ENCODE measurements at regions not wholly inside any gene's neighbourhood (a gene's known extent, or its start where the extent isn't known, plus 50 kb on each side); places are given as distances from the start of the nearest gene placed in this dataset.

GRCh38 chr12:93127107-93127560 is 198.0 kb upstream of the EEA1 start:
- ATAC-seq (replicated peaks; ENCODE audit: extremely low read depth, poor library complexity, severe bottlenecking) (no peak), DNase-seq (ENCODE audit: low spot score in 2 of 2) (no peak)
- H3K36me3 Mint-ChIP-seq (ENCODE audit: insufficient read depth), result no peaks in the 10 kb centered on the region
- no peaks in the 10 kb centered on the region for H3K4me1 Mint-ChIP-seq
- H3K4me3 Mint-ChIP-seq, result no peak overlapping the region
- no peaks in the 10 kb centered on the region for H3K9me3 Mint-ChIP-seq
- no peaks in the 10 kb centered on the region for H3K27me3 Mint-ChIP-seq
- no peak overlapping the region for H3K27ac Mint-ChIP-seq (ENCODE audit: low read depth)

DNA sequence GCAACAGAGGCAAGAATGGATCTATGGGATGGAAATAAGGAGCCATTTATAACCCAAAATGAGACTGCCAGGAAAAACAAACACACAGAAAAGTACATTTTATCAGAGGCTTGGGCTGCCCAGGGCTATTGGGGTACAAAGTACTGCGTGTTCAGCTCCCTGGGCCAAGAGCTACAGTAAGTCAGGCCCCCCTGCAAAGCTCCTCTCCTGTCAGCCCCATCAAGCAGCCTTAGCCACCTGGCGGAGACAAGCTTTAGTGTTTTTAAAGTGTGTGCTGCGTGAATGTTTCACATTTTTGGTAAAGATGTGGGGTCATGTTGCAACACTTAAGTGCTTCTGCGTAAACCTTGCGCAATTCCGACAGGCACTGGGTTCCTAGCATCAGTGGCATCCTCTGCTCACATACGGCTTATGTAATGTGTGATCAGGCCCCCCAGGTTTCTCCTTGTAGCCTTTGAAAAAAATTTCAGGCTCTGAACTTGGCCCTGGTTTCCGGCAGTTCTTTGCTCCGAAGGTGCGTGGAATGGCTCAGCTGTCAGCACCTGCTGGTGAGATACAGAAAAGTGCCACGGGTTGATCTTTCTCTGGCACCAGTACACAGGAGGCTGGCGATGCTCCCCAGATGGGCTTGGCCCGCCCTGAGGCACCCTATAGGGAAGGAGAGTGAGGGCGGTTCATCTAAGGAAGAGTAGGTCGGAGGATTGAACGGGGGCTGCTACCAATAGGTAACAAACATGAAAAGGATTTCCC is 198.7 kb upstream of the EEA1 start:
- H3K4me3 Mint-ChIP-seq, result no peak overlapping the region
- ATAC-seq (replicated peaks; ENCODE audit: extremely low read depth, poor library complexity, severe bottlenecking) (no peak), DNase-seq (ENCODE audit: low spot score in 2 of 2) (no peak)
- no peaks in the 10 kb centered on the region for H3K36me3 Mint-ChIP-seq (ENCODE audit: insufficient read depth)
- no peak overlapping the region for H3K27ac Mint-ChIP-seq (ENCODE audit: low read depth)
- no peaks in the 10 kb centered on the region for H3K4me1 Mint-ChIP-seq
- H3K9me3 Mint-ChIP-seq, result no peaks in the 10 kb centered on the region
- H3K27me3 Mint-ChIP-seq, result no peaks in the 10 kb centered on the region

- H3K27ac Mint-ChIP-seq (ENCODE audit: low read depth), result no peak overlapping the region
- no peaks in the 10 kb centered on the region for H3K27me3 Mint-ChIP-seq
- H3K9me3 Mint-ChIP-seq, result no peaks in the 10 kb centered on the region
- H3K4me1 Mint-ChIP-seq, result no peaks in the 10 kb centered on the region
- ATAC-seq (replicated peaks; ENCODE audit: extremely low read depth, poor library complexity, severe bottlenecking) (no peak), DNase-seq (ENCODE audit: low spot score in 2 of 2) (no peak)
- no peak overlapping the region for H3K4me3 Mint-ChIP-seq
- H3K36me3 Mint-ChIP-seq (ENCODE audit: insufficient read depth), result no peaks in the 10 kb centered on the region
These were observed 199.2 kb upstream of the EEA1 start for GRCh38 chr12:93128332-93128707.

GRCh38 chr12:93130366-93131054 is 201.4 kb upstream of the EEA1 start:
- Mint-ChIP-seq H3K4me3 (no peak overlapping the region), H3K4me1 (peaks cover 6% of the 10 kb centered on the region), H3K27ac (ENCODE audit: low read depth) (no peak overlapping the region), H3K36me3 (ENCODE audit: insufficient read depth) (no peaks in the 10 kb centered on the region), H3K9me3 (no peaks in the 10 kb centered on the region), H3K27me3 (no peaks in the 10 kb centered on the region)
- no peak for ATAC-seq (replicated peaks; ENCODE audit: extremely low read depth, poor library complexity, severe bottlenecking)
- DNase-seq (ENCODE audit: low spot score in 2 of 2), result no peak

DNA sequence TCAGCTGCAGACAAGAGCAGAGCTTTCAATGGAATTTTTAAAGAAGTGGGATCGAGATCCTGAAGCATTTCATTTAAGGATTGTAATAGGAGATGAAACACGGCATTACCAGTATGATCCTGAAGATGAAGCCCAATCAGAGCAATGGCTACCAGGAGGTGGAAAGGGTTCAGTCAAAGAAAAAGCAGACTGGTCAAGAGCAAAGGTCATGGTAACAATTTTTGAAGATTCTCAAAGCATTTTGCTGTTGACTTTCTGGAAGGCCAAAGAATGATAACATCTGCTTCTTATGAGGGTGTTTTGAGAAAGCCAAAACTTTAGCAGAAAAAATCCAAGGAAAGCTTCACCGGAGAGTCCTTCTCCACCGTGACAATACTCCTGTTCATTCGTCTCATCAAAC is 204.3 kb upstream of the EEA1 start:
- H3K4me1 Mint-ChIP-seq, result peaks cover 7% of the 10 kb centered on the region
- no peaks in the 10 kb centered on the region for H3K36me3 Mint-ChIP-seq (ENCODE audit: insufficient read depth)
- H3K4me3 Mint-ChIP-seq, result no peak overlapping the region
- peaks cover 16% of the 10 kb centered on the region for H3K27me3 Mint-ChIP-seq
- DNase-seq (ENCODE audit: low spot score in 2 of 2) (no peak), ATAC-seq (replicated peaks; ENCODE audit: extremely low read depth, poor library complexity, severe bottlenecking) (no peak)
- H3K27ac Mint-ChIP-seq (ENCODE audit: low read depth), result no peak overlapping the region
- H3K9me3 Mint-ChIP-seq, result no peaks in the 10 kb centered on the region

GRCh38 chr12:93134175-93134890 is 205.2 kb upstream of the EEA1 start:
- Mint-ChIP-seq H3K4me3 (no peak overlapping the region), H3K27ac (ENCODE audit: low read depth) (no peak overlapping the region), H3K27me3 (peaks cover 16% of the 10 kb centered on the region), H3K4me1 (peaks cover 7% of the 10 kb centered on the region), H3K36me3 (ENCODE audit: insufficient read depth) (no peaks in the 10 kb centered on the region), H3K9me3 (no peaks in the 10 kb centered on the region)
- ATAC-seq (replicated peaks; ENCODE audit: extremely low read depth, poor library complexity, severe bottlenecking) (no peak), DNase-seq (ENCODE audit: low spot score in 2 of 2) (no peak)

DNA sequence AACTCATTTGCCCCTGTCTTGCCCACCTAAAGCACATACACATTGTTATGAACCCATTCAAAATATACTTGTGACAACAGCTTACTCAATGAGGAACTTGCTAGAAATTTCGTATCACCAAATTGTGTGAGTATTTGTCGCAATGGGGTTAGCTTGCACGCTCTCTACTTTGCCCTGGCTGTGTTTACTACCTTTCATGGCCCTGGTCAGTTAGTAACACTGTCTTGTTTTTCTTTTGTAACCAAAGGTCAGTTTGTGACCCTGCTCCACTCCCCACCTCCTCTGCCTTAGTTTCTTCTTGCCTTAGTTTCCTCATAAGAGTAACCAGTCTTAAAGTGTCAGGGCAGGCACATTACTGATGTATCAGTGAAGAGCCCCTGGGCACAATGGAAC is 205.8 kb upstream of the EEA1 start:
- Mint-ChIP-seq H3K27me3 (peaks cover 16% of the 10 kb centered on the region), H3K4me1 (peaks cover 7% of the 10 kb centered on the region), H3K36me3 (ENCODE audit: insufficient read depth) (no peaks in the 10 kb centered on the region), H3K4me3 (no peak overlapping the region), H3K27ac (ENCODE audit: low read depth) (no peak overlapping the region), H3K9me3 (no peaks in the 10 kb centered on the region)
- no peak for ATAC-seq (replicated peaks; ENCODE audit: extremely low read depth, poor library complexity, severe bottlenecking)
- no peak for DNase-seq (ENCODE audit: low spot score in 2 of 2)

DNA sequence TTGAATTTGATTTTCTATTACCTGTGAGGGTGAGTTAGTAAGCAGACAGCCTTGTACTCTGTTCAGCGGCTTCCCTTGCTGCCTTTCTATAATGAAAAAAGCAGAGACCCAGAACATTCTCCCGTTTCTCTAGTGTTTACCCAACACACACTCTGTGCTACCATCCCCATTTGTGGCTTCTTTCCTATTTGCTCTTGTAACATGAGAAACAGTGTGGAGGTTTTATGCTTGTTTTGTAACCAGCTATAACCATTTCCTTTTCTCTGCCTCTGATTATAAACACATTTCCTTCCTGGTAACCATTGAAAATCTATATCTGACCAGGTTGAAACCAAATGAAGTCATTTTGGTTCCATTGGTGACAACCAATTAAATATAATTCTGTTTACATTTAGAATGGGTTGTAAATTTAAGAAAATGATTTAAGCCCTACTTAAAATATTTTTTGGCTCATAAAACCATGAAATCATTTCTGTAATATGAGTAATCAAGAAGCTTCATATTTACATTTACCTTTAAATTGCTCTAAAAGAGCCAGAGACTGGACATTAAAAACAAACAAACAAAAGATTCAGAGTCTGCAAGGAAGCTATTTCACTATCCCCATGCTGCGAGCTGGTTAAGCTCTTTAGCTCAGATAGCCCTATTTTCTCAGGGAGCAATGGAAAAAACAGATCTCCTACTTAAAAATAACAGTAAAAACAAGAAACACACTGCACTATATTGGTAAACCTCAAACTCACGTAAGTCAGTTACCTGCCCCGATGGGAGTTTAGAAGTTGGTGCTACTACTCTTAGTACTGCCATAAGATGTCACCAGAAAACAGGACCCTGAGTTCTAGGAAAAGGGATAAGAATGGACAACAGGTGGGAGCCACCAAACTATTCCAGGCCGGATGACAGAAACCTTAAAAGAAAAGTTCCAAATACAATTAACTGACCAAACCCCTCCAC is 206.5 kb upstream of the EEA1 start:
- Mint-ChIP-seq H3K27ac (ENCODE audit: low read depth) (no peak overlapping the region), H3K36me3 (ENCODE audit: insufficient read depth) (no peaks in the 10 kb centered on the region), H3K9me3 (no peaks in the 10 kb centered on the region), H3K4me3 (no peak overlapping the region), H3K4me1 (peaks cover 7% of the 10 kb centered on the region), H3K27me3 (peaks cover 16% of the 10 kb centered on the region)
- ATAC-seq (replicated peaks; ENCODE audit: extremely low read depth, poor library complexity, severe bottlenecking) (no peak), DNase-seq (ENCODE audit: low spot score in 2 of 2) (no peak)

GRCh38 chr12:93136253-93137055 is 207.4 kb upstream of the EEA1 start:
- H3K4me3 Mint-ChIP-seq, result no peak overlapping the region
- no peak for ATAC-seq (replicated peaks; ENCODE audit: extremely low read depth, poor library complexity, severe bottlenecking)
- H3K27ac Mint-ChIP-seq (ENCODE audit: low read depth), result no peak overlapping the region
- H3K4me1 Mint-ChIP-seq, result peaks cover 7% of the 10 kb centered on the region
- H3K9me3 Mint-ChIP-seq, result no peaks in the 10 kb centered on the region
- no peaks in the 10 kb centered on the region for H3K36me3 Mint-ChIP-seq (ENCODE audit: insufficient read depth)
- DNase-seq (ENCODE audit: low spot score in 2 of 2), result no peak
- H3K27me3 Mint-ChIP-seq, result peaks cover 16% of the 10 kb centered on the region

- Mint-ChIP-seq H3K27me3 (peaks cover 16% of the 10 kb centered on the region), H3K9me3 (no peaks in the 10 kb centered on the region), H3K4me1 (peaks cover 7% of the 10 kb centered on the region), H3K4me3 (no peak overlapping the region), H3K27ac (ENCODE audit: low read depth) (no peak overlapping the region), H3K36me3 (ENCODE audit: insufficient read depth) (no peaks in the 10 kb centered on the region)
- ATAC-seq (replicated peaks; ENCODE audit: extremely low read depth, poor library complexity, severe bottlenecking) (no peak), DNase-seq (ENCODE audit: low spot score in 2 of 2) (no peak)
These were observed 208.8 kb upstream of the EEA1 start for GRCh38 chr12:93137656-93138612.

Measured in central memory CD8-positive, alpha-beta T cell (primary cell).